GM18519 (cell line): ENCODE measurements at regions not wholly inside any gene's neighbourhood (a gene's known extent, or its start where the extent isn't known, plus 50 kb on each side); places are given as distances from the start of the nearest gene placed in this dataset.

Source experiments
- ATAC-seq: cut with Tn5 transposase; IDR thresholded peaks from one replicate; pipeline ENCODE4 v1.9.1; 2021; ENCODE audit warnings: mild to moderate bottlenecking, moderate library complexity; ENCODE audit not compliant: unreplicated experiment, low FRiP score

GRCh38 chr2:71898375-71898774 is 249.3 kb downstream of the CYP26B1 start:
- no peak for ATAC-seq

- ATAC-seq: no peak
These were observed 249.8 kb downstream of the CYP26B1 start for GRCh38 chr2:71897836-71898235.

- no peak for ATAC-seq
These were observed 250.6 kb downstream of the CYP26B1 start for GRCh38 chr2:71897137-71897480.

- ATAC-seq: no peak
These were observed 251.1 kb downstream of the CYP26B1 start for GRCh38 chr2:71896385-71897136.

GRCh38 chr2:71895320-71896161 is 252.1 kb downstream of the CYP26B1 start:
- no peak for ATAC-seq

GRCh38 chr2:71894261-71894660 is 253.4 kb downstream of the CYP26B1 start:
- no peak for ATAC-seq

GRCh38 chr2:71893646-71894045 is 254.0 kb downstream of the CYP26B1 start:
- ATAC-seq: no peak

GRCh38 chr2:71892896-71893295 is 254.8 kb downstream of the CYP26B1 start:
- no peak for ATAC-seq

GRCh38 chr2:71892423-71892730 is 255.3 kb downstream of the CYP26B1 start:
- ATAC-seq: no peak

GRCh38 chr2:71891719-71892422 is 255.8 kb downstream of the CYP26B1 start:
- no peak for ATAC-seq

- ATAC-seq: no peak
These were observed 256.5 kb downstream of the CYP26B1 start for GRCh38 chr2:71891155-71891554.

GRCh38 chr2:71889759-71890684 is 257.6 kb downstream of the CYP26B1 start:
- no peak for ATAC-seq

GRCh38 chr2:71888751-71889445 is 258.8 kb downstream of the CYP26B1 start:
- no peak for ATAC-seq

- ATAC-seq: no peak
These were observed 260.5 kb downstream of the CYP26B1 start for GRCh38 chr2:71887196-71887595.

- ATAC-seq: no peak
These were observed 261.4 kb downstream of the CYP26B1 start for GRCh38 chr2:71886241-71886640.

GRCh38 chr2:71884303-71885042 is 263.2 kb downstream of the CYP26B1 start:
- no peak for ATAC-seq

- no peak for ATAC-seq
These were observed 264.7 kb downstream of the CYP26B1 start for GRCh38 chr2:71882949-71883472.

GRCh38 chr2:71882236-71882946 is 265.3 kb downstream of the CYP26B1 start:
- ATAC-seq: no peak
